Stimulated activated CD4-positive, alpha-beta T cell treated with anti-CD3 and anti-CD28 coated beads, Interleukin-1b, Interleukin-23, amount 100 ng/mL, for 4 hours (primary cell): ENCODE measurements at regions not wholly inside any gene's neighbourhood (a gene's known extent, or its start where the extent isn't known, plus 50 kb on each side); places are given as distances from the start of the nearest gene placed in this dataset.

Experiments used
- DNase-seq, 2 donors: peaks; one replicate each; pipeline ENCODE4 v3.0.0-alpha.2; 2020; ENCODE audit warnings: low read depth in 2 of 2

DNA sequence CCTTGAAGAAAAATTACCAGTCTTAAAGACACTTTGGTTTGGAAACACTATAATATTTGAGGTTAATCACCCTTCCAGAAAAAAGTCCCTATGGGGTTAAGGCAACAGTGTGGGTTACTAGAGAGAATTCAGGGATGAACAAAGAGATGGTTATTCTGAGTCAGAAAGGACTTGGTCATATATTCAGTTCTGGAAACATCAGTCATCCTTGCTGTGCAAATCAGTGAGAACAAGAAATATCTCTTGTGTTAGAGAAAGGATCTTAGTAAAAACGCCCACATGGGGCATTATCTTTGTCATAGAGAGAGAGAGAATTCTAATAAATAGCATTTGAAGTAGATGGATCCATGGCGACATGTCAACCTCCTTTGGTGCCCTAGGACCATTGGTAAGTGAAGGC, 59.4 kb upstream of the E2F7 start:
- DNase-seq = no peak

GRCh38 chr12:77122661-77123060, 57.3 kb upstream of the E2F7 start:
- DNase-seq = no peak

- no peak for DNase-seq
These were observed 56.9 kb upstream of the E2F7 start for GRCh38 chr12:77122236-77122635.

- DNase-seq = no peak
These were observed 55.1 kb upstream of the E2F7 start for GRCh38 chr12:77120156-77121085.

DNA sequence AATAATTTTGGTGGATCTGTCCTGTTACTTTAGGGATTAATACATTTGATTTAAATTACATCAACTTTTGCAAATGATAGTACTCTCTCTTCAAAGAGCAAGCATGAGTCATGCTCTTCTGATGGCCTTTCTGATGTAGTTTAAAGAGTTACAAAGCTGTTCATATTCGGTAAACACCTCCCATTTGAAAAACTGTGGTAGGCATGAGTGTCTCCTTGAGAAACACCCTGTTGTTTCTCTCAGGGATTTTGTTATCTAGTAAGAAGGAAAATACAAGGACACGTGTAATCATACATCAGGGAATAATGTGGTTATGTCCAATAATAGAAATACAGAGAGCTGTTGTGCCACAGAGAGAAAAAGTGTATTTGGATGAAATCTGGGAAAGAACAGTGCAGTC, 53.3 kb upstream of the E2F7 start:
- no peak for DNase-seq

DNA sequence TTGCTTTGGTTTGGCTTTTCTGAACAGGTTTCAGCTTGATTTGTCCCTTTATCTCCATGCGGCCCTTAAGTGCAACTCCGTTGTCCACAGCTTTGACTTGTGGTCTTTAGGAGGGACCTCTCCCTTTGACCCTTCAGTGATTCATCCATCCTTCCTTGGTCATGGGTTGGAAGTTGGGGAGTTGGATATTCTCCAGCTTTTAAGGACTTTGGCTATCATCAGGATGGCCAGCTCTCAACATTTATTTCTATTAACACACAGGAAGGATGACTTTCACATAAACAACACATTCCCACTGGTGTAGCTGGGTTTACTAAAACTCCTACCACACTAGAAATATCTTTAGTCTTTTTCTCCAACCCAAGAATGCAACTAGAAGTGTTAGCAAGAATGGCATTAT, 50.9 kb upstream of the E2F7 start:
- no peak for DNase-seq

GRCh38 chr12:77115471-77115870, 50.1 kb upstream of the E2F7 start:
- DNase-seq = no peak
